HG03175 (cell line): ENCODE measurements at regions not wholly inside any gene's neighbourhood (a gene's known extent, or its start where the extent isn't known, plus 50 kb on each side); places are given as distances from the start of the nearest gene placed in this dataset.
"Not testable (repeated sequence)": the region's sequence is repeated elsewhere in the genome, so short reads cannot be mapped to it uniquely, and the experiment has no call there.

Experiments
- ATAC-seq: cut with Tn5 transposase; IDR thresholded peaks from one replicate; pipeline ENCODE4 v1.9.1; 2021; ENCODE audit warnings: mild to moderate bottlenecking, moderate library complexity; ENCODE audit not compliant: unreplicated experiment

GRCh38 chr4:111020961-111021360, 398.1 kb upstream of the PITX2 start:
- ATAC-seq, result no peak

DNA sequence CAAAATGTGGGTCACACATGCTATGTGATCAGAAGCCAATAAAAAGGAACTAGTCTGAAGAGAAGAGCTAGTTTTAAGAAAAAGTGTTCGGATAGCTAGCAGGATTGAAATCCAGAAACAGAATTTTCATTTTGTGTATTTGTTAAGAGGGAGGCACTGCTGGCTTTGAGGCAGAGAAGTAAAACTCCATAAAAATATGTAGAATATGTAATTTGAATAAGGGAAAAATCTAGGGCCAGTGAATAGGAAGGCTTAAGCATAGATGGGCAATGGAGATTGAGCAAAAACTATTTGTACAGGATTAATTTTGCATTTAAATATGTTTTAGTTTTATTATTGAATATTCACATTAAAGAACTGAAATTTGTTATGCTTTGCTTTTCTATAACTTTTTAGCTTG, 399.9 kb upstream of the PITX2 start:
- ATAC-seq, result no peak

- no peak for ATAC-seq
These were observed 404.6 kb upstream of the PITX2 start for GRCh38 chr4:111027526-111027925.

DNA sequence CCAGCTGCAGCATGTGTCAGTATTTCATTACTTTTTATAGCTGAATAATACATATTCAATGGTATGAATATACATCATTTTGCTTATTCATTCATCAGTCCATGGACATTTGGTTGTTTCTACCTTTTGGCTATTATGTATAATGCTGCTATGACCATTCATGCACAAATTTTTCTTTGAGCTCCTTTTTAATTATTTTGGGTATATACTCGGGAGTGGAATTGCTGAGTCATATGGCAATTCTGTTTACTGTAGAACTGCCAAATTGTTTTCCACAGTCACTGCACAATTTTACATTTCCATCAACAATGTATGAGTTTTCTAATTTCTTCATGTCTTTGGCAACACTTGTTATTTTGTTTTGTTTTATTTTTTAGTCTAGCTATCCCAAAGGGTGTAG, 405.9 kb upstream of the PITX2 start:
- ATAC-seq, result no peak

- ATAC-seq, result no peak
These were observed 408.2 kb upstream of the PITX2 start for GRCh38 chr4:111031001-111031579.

DNA sequence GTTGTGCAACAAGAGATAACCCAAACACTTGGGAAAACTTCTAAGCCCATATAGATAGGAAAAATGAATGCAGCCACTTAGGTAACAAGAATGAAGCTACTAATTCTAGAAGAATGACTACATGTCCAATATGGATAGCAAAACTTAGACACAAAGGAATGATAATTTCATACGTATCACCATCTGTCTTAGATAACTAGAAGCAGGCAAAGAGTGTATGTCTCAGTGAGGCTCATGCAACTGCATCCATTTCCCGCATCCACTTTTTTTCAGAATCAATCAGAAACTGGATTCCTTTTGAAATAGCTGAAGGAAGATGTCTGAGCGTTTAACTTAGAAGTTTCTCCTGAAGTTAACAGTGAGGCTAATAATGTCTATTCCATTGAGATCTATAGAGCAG, 408.7 kb upstream of the PITX2 start:
- ATAC-seq, result no peak

DNA sequence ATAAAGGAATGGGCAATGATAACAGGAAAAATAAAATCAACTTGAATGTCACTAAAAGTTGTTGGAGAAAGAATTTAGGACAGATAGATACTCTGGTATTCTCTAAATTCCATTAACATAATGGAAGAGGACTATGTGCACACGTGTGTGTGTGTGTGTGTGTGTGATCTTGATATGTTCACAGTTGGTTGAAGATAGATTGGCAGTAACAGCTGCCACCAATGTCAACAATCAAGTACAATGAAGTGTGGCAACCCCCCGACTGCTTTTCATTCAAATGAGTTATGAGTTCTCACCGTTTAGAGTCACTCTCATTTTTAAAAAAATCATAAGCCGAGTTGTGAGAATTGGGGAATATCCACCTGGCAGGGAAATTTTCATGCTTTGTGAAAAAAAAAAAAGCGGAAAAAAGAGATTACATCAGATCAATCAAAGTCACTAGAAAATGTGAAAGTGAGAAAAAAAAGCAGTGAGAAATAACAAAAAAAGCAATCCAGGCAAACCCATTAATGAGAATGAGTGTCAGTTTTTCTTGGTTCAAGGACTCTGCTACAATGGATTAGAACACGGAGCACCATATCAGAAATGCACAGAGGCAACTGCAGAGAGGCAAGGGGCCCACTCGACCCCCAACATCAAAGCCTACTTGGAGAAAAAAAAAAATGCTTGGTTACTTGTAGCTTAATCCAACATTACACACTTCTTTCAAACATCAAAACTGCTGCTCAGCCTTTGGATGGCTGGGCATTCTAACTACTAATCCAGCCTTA, 414.9 kb upstream of the PITX2 start:
- no peak for ATAC-seq

DNA sequence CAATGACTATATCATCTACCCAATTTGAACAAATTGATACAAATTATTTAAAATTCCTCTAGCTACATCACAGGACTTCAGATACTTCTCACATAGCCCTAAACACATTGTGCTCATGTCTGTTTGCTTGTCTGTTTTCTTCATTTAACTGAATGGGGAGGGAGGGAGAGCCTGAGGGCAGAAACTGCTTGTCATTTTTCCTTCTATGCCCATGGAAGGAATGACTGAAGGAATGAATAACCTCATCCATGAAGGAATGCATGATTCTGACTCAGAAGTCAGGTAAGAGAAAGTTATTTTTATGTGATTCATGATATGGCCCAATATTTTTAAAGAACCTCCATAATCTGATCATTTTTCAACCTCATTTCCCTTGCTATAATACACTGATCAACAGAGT, 418.0 kb upstream of the PITX2 start:
- ATAC-seq, result no peak

- ATAC-seq, result no peak
These were observed 420.4 kb upstream of the PITX2 start for GRCh38 chr4:111043286-111043685.

GRCh38 chr4:111045992-111046391, 423.1 kb upstream of the PITX2 start:
- no peak for ATAC-seq

GRCh38 chr4:111046811-111047210, 423.9 kb upstream of the PITX2 start:
- ATAC-seq, result no peak

- no peak for ATAC-seq
These were observed 425.4 kb upstream of the PITX2 start for GRCh38 chr4:111048316-111048715.

GRCh38 chr4:111064342-111064993, 441.6 kb upstream of the PITX2 start:
- no peak for ATAC-seq

GRCh38 chr4:111066001-111066400, 443.1 kb upstream of the PITX2 start:
- no peak for ATAC-seq

GRCh38 chr4:111066447-111066846, 443.6 kb upstream of the PITX2 start:
- ATAC-seq, result no peak

- no peak for ATAC-seq
These were observed 444.0 kb upstream of the PITX2 start for GRCh38 chr4:111066887-111067286.

DNA sequence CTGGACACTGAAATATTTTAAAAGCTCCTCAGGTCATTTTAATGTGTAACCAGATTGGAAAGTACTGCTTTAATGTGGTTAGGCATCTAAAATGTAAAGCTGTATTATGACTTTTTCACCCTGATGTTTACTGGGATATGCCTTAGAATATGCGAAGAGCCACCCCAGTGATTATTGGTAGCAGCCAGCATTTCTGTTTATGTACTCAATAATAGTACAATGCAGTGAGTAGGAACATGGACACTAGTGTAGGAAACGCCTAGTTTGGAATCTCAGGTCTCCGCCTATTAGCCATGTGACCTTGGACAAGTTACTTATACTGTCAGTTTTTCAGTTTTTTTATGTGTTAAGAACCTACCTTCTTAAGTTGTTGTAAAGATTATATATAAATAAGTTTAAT, 446.0 kb upstream of the PITX2 start:
- ATAC-seq, result no peak

DNA sequence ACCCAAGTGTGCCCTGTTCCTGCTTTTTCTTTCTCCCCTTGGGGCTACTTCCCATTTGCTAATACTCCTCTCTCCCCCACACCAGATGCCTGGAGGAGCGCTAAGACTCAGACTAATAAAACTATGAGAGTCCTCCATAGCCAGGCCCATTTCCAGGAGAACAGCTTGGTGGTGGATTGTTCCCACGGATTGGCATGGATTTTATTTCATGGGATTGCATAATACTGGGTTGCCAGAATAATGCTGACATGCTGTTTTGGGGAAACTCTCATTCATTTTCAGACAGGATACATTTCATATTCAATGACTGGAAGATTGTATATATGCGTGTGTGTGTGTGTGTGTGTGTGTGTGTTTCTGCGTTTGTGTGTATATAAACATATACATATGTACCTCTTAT, 447.5 kb upstream of the PITX2 start:
- no peak for ATAC-seq

- ATAC-seq, result no peak
These were observed 451.7 kb upstream of the PITX2 start for GRCh38 chr4:111074523-111075114.

- not testable (repeated sequence) for ATAC-seq
These were observed 453.4 kb upstream of the PITX2 start for GRCh38 chr4:111076299-111076698.

- no peak for ATAC-seq
These were observed 485.3 kb upstream of the PITX2 start for GRCh38 chr4:111108153-111108552.

DNA sequence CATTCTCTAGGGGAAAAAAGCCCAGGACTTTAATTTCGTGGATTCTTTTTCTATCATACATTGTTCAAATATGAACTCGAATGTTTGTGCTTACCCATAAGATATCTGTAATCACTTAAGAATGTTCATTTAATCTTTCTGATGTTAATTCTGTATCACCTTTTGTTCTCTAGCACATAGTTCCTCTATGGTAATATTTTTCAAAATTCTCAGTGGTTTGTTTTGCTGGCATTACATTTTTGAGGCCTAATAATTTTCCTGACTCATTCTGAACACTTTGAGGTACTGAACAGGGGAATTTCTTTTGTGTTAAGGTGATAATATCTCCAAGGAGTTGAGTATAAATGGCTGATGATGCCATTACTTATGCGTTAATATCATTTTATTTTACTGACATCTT, 490.7 kb upstream of the PITX2 start:
- no peak for ATAC-seq
